Activated T-helper 17 cell treated with anti-CD3 and anti-CD28 coated beads, Interleukin-2, amount 50 U/mL, for 72 hours (primary cell): ENCODE measurements at regions not wholly inside any gene's neighbourhood (a gene's known extent, or its start where the extent isn't known, plus 50 kb on each side); places are given as distances from the start of the nearest gene placed in this dataset.
"Not testable (repeated sequence)": the region's sequence is repeated elsewhere in the genome, so short reads cannot be mapped to it uniquely, and the experiment has no call there.

Source experiments
- ATAC-seq: fragments of 150-1000 bp; cut with Tn5 transposase; replicated peaks from 2 replicates; pipeline ENCODE4 v1.10.0; 2021; ENCODE audit warnings: mild to moderate bottlenecking, moderate library complexity
- H3K27ac Mint-ChIP-seq: one replicate; pipeline ENCODE4 v1.8.0; 2022; ENCODE audit warnings: mixed read lengths
- H3K27me3 Mint-ChIP-seq: one replicate; pipeline ENCODE4 v1.8.0; 2022; ENCODE audit warnings: mixed read lengths
- H3K36me3 Mint-ChIP-seq: one replicate; pipeline ENCODE4 v1.8.0; 2022; ENCODE audit warnings: low read depth, mild to moderate bottlenecking, mixed read lengths
- H3K4me1 Mint-ChIP-seq: one replicate; pipeline ENCODE4 v1.8.0; 2022; ENCODE audit warnings: mixed read lengths
- H3K4me3 Mint-ChIP-seq: one replicate; pipeline ENCODE4 v1.8.0; 2022; ENCODE audit warnings: mild to moderate bottlenecking, mixed read lengths
- H3K9me3 Mint-ChIP-seq: one replicate; pipeline ENCODE4 v1.8.0; 2022; ENCODE audit warnings: mixed read lengths

GRCh38 chr22:22983816-22984215 lies 86.5 kb upstream of the GNAZ start:
- Mint-ChIP-seq H3K9me3 (no peaks in the 10 kb centered on the region), H3K27ac (no peak overlapping the region), H3K27me3 (peaks cover 14% of the 10 kb centered on the region), H3K4me3 (no peak overlapping the region), H3K4me1 (no peaks in the 10 kb centered on the region), H3K36me3 (no peaks in the 10 kb centered on the region)
- no peak for ATAC-seq

GRCh38 chr22:22984967-22985366 lies 85.4 kb upstream of the GNAZ start:
- Mint-ChIP-seq H3K4me1 (no peaks in the 10 kb centered on the region), H3K36me3 (no peaks in the 10 kb centered on the region), H3K4me3 (no peak overlapping the region), H3K27me3 (peaks cover 17% of the 10 kb centered on the region), H3K9me3 (no peaks in the 10 kb centered on the region), H3K27ac (no peak overlapping the region)
- no peak for ATAC-seq

- Mint-ChIP-seq H3K27ac (no peak overlapping the region), H3K4me3 (no peak overlapping the region), H3K27me3 (peaks cover 24% of the 10 kb centered on the region), H3K4me1 (no peaks in the 10 kb centered on the region), H3K9me3 (no peaks in the 10 kb centered on the region), H3K36me3 (no peaks in the 10 kb centered on the region)
- ATAC-seq, result no peak
Observed at GRCh38 chr22:22986008-22986407, 84.3 kb upstream of the GNAZ start.

GRCh38 chr22:22986640-22987039 lies 83.7 kb upstream of the GNAZ start:
- no peak for ATAC-seq
- no peaks in the 10 kb centered on the region for H3K4me1 Mint-ChIP-seq
- peaks cover 24% of the 10 kb centered on the region for H3K27me3 Mint-ChIP-seq
- H3K27ac Mint-ChIP-seq, result no peak overlapping the region
- no peaks in the 10 kb centered on the region for H3K9me3 Mint-ChIP-seq
- H3K4me3 Mint-ChIP-seq, result no peak overlapping the region
- H3K36me3 Mint-ChIP-seq, result no peaks in the 10 kb centered on the region

- Mint-ChIP-seq H3K27me3 (peaks cover 24% of the 10 kb centered on the region), H3K36me3 (no peaks in the 10 kb centered on the region), H3K4me1 (no peaks in the 10 kb centered on the region), H3K4me3 (no peak overlapping the region), H3K27ac (no peak overlapping the region), H3K9me3 (no peaks in the 10 kb centered on the region)
- ATAC-seq, result no peak
Observed at GRCh38 chr22:22988150-22988549, 82.2 kb upstream of the GNAZ start.

- H3K27me3 Mint-ChIP-seq, result peaks cover 24% of the 10 kb centered on the region
- H3K4me1 Mint-ChIP-seq, result no peaks in the 10 kb centered on the region
- no peak for ATAC-seq
- no peaks in the 10 kb centered on the region for H3K36me3 Mint-ChIP-seq
- H3K27ac Mint-ChIP-seq, result no peak overlapping the region
- H3K9me3 Mint-ChIP-seq, result no peaks in the 10 kb centered on the region
- H3K4me3 Mint-ChIP-seq, result no peak overlapping the region
Observed at GRCh38 chr22:22988785-22989184, 81.5 kb upstream of the GNAZ start.

GRCh38 chr22:22989856-22990255 lies 80.5 kb upstream of the GNAZ start:
- no peak overlapping the region for H3K4me3 Mint-ChIP-seq
- no peak for ATAC-seq
- H3K4me1 Mint-ChIP-seq, result no peaks in the 10 kb centered on the region
- no peak overlapping the region for H3K27ac Mint-ChIP-seq
- H3K36me3 Mint-ChIP-seq, result no peaks in the 10 kb centered on the region
- peaks cover under 1% of the 10 kb centered on the region for H3K9me3 Mint-ChIP-seq
- H3K27me3 Mint-ChIP-seq, result peaks cover 32% of the 10 kb centered on the region

GRCh38 chr22:22990711-22991505 lies 79.4 kb upstream of the GNAZ start:
- peaks cover 37% of the 10 kb centered on the region for H3K27me3 Mint-ChIP-seq
- ATAC-seq, H3K9me3 Mint-ChIP-seq, H3K27ac Mint-ChIP-seq, H3K36me3 Mint-ChIP-seq, H3K4me1 Mint-ChIP-seq, H3K4me3 Mint-ChIP-seq: not testable (repeated sequence)

- H3K27me3 Mint-ChIP-seq, result peaks cover 35% of the 10 kb centered on the region
- H3K4me1 Mint-ChIP-seq, result no peaks in the 10 kb centered on the region
- no peak for ATAC-seq
- no peaks in the 10 kb centered on the region for H3K36me3 Mint-ChIP-seq
- no peak overlapping the region for H3K4me3 Mint-ChIP-seq
- no peak overlapping the region for H3K27ac Mint-ChIP-seq
- H3K9me3 Mint-ChIP-seq, result peaks cover 13% of the 10 kb centered on the region
Observed at GRCh38 chr22:22992474-22992873, 77.8 kb upstream of the GNAZ start.

GRCh38 chr22:22993184-22993583 lies 77.1 kb upstream of the GNAZ start:
- Mint-ChIP-seq H3K27me3 (peaks cover 39% of the 10 kb centered on the region), H3K4me1 (no peaks in the 10 kb centered on the region), H3K36me3 (no peaks in the 10 kb centered on the region), H3K27ac (no peak overlapping the region), H3K9me3 (peaks cover 19% of the 10 kb centered on the region), H3K4me3 (no peak overlapping the region)
- no peak for ATAC-seq

GRCh38 chr22:22995166-22995565 lies 75.2 kb upstream of the GNAZ start:
- H3K27ac Mint-ChIP-seq, result no peak overlapping the region
- ATAC-seq, result no peak
- H3K9me3 Mint-ChIP-seq, result peaks cover 26% of the 10 kb centered on the region
- no peaks in the 10 kb centered on the region for H3K4me1 Mint-ChIP-seq
- no peaks in the 10 kb centered on the region for H3K36me3 Mint-ChIP-seq
- peaks cover 41% of the 10 kb centered on the region for H3K27me3 Mint-ChIP-seq
- no peak overlapping the region for H3K4me3 Mint-ChIP-seq

GRCh38 chr22:22996511-22997261 lies 73.6 kb upstream of the GNAZ start:
- H3K27me3 Mint-ChIP-seq, result peaks cover 41% of the 10 kb centered on the region
- H3K36me3 Mint-ChIP-seq, result no peaks in the 10 kb centered on the region
- ATAC-seq, result no peak
- peaks cover 26% of the 10 kb centered on the region for H3K9me3 Mint-ChIP-seq
- no peaks in the 10 kb centered on the region for H3K4me1 Mint-ChIP-seq
- no peak overlapping the region for H3K27ac Mint-ChIP-seq
- H3K4me3 Mint-ChIP-seq, result no peak overlapping the region

- peaks cover 47% of the 10 kb centered on the region for H3K27me3 Mint-ChIP-seq
- ATAC-seq, result no peak
- peaks cover 26% of the 10 kb centered on the region for H3K9me3 Mint-ChIP-seq
- H3K4me1 Mint-ChIP-seq, result no peaks in the 10 kb centered on the region
- no peaks in the 10 kb centered on the region for H3K36me3 Mint-ChIP-seq
- no peak overlapping the region for H3K27ac Mint-ChIP-seq
- H3K4me3 Mint-ChIP-seq, result no peak overlapping the region
Observed at GRCh38 chr22:22997262-22997898, 72.9 kb upstream of the GNAZ start.

GRCh38 chr22:22997988-22998387 lies 72.3 kb upstream of the GNAZ start:
- no peak overlapping the region for H3K4me3 Mint-ChIP-seq
- no peaks in the 10 kb centered on the region for H3K36me3 Mint-ChIP-seq
- peaks cover 50% of the 10 kb centered on the region for H3K27me3 Mint-ChIP-seq
- peaks cover 26% of the 10 kb centered on the region for H3K9me3 Mint-ChIP-seq
- H3K4me1 Mint-ChIP-seq, result no peaks in the 10 kb centered on the region
- no peak for ATAC-seq
- no peak overlapping the region for H3K27ac Mint-ChIP-seq

- no peaks in the 10 kb centered on the region for H3K36me3 Mint-ChIP-seq
- no peak overlapping the region for H3K27ac Mint-ChIP-seq
- H3K4me3 Mint-ChIP-seq, result no peak overlapping the region
- peaks cover 26% of the 10 kb centered on the region for H3K9me3 Mint-ChIP-seq
- H3K4me1 Mint-ChIP-seq, result no peaks in the 10 kb centered on the region
- peaks cover 47% of the 10 kb centered on the region for H3K27me3 Mint-ChIP-seq
- ATAC-seq, result no peak
Observed at GRCh38 chr22:22999523-22999922, 70.8 kb upstream of the GNAZ start.
